ENCODE measurements at regions not wholly inside any gene's neighbourhood (a gene's known extent, or its start where the extent isn't known, plus 50 kb on each side); places are given as distances from the start of the nearest gene placed in this dataset.

GRCh38 chr6:21995318-21995717, 301.5 kb downstream of the PRL start:
- Histone ChIP-seq H3K27me3 (ENCODE audit: insufficient read depth, poor library complexity, severe bottlenecking) (no peaks in the 10 kb centered on the region), H3K4me3 (replicated peaks; ENCODE audit: insufficient read depth, low read length) (no peak overlapping the region), H3K27ac (replicated peaks) (no peak overlapping the region)
- DNase-seq (ENCODE audit: low read depth in 1 of 2, low spot score in 1 of 2), result no peak
- TF ChIP-seq CTCF (IDR thresholded peaks at IDR 0.05; ENCODE audit: insufficient read depth, low read length), result no peak
- no peak for TF ChIP-seq GABPA (IDR thresholded peaks at IDR 0.05; ENCODE audit: low read depth)
- no peak for TF ChIP-seq SPI1 (IDR thresholded peaks at IDR 0.05; ENCODE audit: borderline replicate concordance, low read depth)
- TF ChIP-seq POLR2AphosphoS5 (IDR thresholded peaks at IDR 0.05; ENCODE audit: low read depth), result no peak
- TF ChIP-seq, protein P1, sequence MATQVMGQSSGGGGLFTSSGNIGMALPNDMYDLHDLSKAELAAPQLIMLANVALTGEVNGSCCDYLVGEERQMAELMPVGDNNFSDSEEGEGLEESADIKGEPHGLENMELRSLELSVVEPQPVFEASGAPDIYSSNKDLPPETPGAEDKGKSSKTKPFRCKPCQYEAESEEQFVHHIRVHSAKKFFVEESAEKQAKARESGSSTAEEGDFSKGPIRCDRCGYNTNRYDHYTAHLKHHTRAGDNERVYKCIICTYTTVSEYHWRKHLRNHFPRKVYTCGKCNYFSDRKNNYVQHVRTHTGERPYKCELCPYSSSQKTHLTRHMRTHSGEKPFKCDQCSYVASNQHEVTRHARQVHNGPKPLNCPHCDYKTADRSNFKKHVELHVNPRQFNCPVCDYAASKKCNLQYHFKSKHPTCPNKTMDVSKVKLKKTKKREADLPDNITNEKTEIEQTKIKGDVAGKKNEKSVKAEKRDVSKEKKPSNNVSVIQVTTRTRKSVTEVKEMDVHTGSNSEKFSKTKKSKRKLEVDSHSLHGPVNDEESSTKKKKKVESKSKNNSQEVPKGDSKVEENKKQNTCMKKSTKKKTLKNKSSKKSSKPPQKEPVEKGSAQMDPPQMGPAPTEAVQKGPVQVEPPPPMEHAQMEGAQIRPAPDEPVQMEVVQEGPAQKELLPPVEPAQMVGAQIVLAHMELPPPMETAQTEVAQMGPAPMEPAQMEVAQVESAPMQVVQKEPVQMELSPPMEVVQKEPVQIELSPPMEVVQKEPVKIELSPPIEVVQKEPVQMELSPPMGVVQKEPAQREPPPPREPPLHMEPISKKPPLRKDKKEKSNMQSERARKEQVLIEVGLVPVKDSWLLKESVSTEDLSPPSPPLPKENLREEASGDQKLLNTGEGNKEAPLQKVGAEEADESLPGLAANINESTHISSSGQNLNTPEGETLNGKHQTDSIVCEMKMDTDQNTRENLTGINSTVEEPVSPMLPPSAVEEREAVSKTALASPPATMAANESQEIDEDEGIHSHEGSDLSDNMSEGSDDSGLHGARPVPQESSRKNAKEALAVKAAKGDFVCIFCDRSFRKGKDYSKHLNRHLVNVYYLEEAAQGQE (IDR thresholded peaks at IDR 0.05; ENCODE audit: insufficient replicate concordance, low read depth), result no peak

GRCh38 chr6:21996425-21997118, 300.3 kb downstream of the PRL start:
- no peak for DNase-seq (ENCODE audit: low read depth in 1 of 2, low spot score in 1 of 2)
- no peak for TF ChIP-seq GABPA (IDR thresholded peaks at IDR 0.05; ENCODE audit: low read depth)
- TF ChIP-seq, protein P1 (IDR thresholded peaks at IDR 0.05; ENCODE audit: insufficient replicate concordance, low read depth), result no peak
- TF ChIP-seq CTCF (IDR thresholded peaks at IDR 0.05; ENCODE audit: insufficient read depth, low read length), result no peak
- TF ChIP-seq POLR2AphosphoS5 (IDR thresholded peaks at IDR 0.05; ENCODE audit: low read depth), result no peak
- no peak for TF ChIP-seq SPI1 (IDR thresholded peaks at IDR 0.05; ENCODE audit: borderline replicate concordance, low read depth)
- Histone ChIP-seq H3K4me3 (replicated peaks; ENCODE audit: insufficient read depth, low read length) (no peak overlapping the region), H3K27me3 (ENCODE audit: insufficient read depth, poor library complexity, severe bottlenecking) (no peaks in the 10 kb centered on the region), H3K27ac (replicated peaks) (no peak overlapping the region)

- Histone ChIP-seq H3K27ac (replicated peaks) (no peak overlapping the region), H3K27me3 (ENCODE audit: insufficient read depth, poor library complexity, severe bottlenecking) (no peaks in the 10 kb centered on the region), H3K4me3 (replicated peaks; ENCODE audit: insufficient read depth, low read length) (no peak overlapping the region)
- no peak for TF ChIP-seq CTCF (IDR thresholded peaks at IDR 0.05; ENCODE audit: insufficient read depth, low read length)
- DNase-seq (ENCODE audit: low read depth in 1 of 2, low spot score in 1 of 2), result no peak
These were observed 299.5 kb downstream of the PRL start for GRCh38 chr6:21997119-21998037.
